ENCODE measurements at regions not wholly inside any gene's neighbourhood (a gene's known extent, or its start where the extent isn't known, plus 50 kb on each side); places are given as distances from the start of the nearest gene placed in this dataset.

DNA sequence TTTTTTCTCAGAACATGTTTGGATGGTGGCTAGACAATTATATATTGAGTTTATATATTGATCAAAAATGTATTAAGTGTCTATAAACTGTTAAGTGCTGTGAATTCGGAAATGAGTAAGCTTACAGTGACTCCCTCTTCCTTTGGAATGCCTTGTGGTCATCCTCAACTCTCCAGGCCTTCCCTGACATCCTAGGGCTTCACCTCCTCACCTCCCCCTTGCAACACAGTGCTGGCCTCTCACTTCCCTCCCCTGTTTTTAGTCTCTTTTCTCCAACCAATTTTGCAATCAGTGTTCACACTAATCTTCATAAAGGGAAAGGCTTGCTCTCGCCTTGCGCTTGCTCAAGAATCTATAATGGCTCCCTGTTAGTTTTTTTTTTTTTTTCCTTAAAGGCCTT, 95.1 kb upstream of the C1orf21 start:
- TF ChIP-seq, protein P1, sequence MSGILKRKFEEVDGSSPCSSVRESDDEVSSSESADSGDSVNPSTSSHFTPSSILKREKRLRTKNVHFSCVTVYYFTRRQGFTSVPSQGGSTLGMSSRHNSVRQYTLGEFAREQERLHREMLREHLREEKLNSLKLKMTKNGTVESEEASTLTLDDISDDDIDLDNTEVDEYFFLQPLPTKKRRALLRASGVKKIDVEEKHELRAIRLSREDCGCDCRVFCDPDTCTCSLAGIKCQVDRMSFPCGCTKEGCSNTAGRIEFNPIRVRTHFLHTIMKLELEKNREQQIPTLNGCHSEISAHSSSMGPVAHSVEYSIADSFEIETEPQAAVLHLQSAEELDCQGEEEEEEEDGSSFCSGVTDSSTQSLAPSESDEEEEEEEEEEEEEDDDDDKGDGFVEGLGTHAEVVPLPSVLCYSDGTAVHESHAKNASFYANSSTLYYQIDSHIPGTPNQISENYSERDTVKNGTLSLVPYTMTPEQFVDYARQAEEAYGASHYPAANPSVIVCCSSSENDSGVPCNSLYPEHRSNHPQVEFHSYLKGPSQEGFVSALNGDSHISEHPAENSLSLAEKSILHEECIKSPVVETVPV (CRISPR knock-in tag; IDR thresholded peaks at IDR 0.05): no peak
- TF ChIP-seq SNAI2 (CRISPR knock-in tag; IDR thresholded peaks at IDR 0.05): no peak
- TF ChIP-seq ZFP30 (CRISPR knock-in tag; IDR thresholded peaks at IDR 0.05): no peak
- no peak for TF ChIP-seq ZNF565 (CRISPR knock-in tag; conservative IDR thresholded peaks at IDR 0.05; ENCODE audit: low read depth)

Measured in SK-N-SH treated with all-trans-retinoic acid at 6 μM for 48 hours (cell line).